Tibial nerve (tissue), 4 donors: ENCODE measurements at regions not wholly inside any gene's neighbourhood (a gene's known extent, or its start where the extent isn't known, plus 50 kb on each side); places are given as distances from the start of the nearest gene placed in this dataset.

Source experiments
- DNase-seq, 2 donors: peaks; one replicate each; pipeline ENCODE4 v3.0.0-alpha.2; 2019; ENCODE audit warnings: low spot score in 2 of 2
- H3K27ac ChIP-seq, 4 donors: fragments of 200-600 bp; sonication (generic) in 3 of 4; one replicate each; pipeline ENCODE4 v1.5.1; 2017 to 2019; ENCODE audit warnings: mild to moderate bottlenecking in 1 of 4
- H3K27me3 ChIP-seq, 2 donors: fragments of 200-600 bp; sonication (generic) in 1 of 2; one replicate each; pipeline versions ENCODE4 v1.5.1 to v1.6.0; 2017 to 2019
- H3K36me3 ChIP-seq, 3 donors: fragments of 200-600 bp; sonication (generic); one replicate each; pipeline ENCODE4 v1.5.1; 2018 to 2019
- H3K4me1 ChIP-seq, 4 donors: fragments of 200-600 bp; sonication (generic) in 3 of 4; one replicate each; pipeline ENCODE4 v1.5.1; 2017 to 2019
- H3K4me3 ChIP-seq, 4 donors: fragments of 200-600 bp; sonication (generic) in 3 of 4; one replicate each; pipeline ENCODE4 v1.5.1; 2017 to 2019; ENCODE audit warnings: mild to moderate bottlenecking in 1 of 4, moderate library complexity in 1 of 4
- H3K9me3 ChIP-seq, 4 donors: fragments of 200-600 bp; sonication (generic) in 3 of 4; one replicate each; pipeline ENCODE4 v1.5.1; 2017 to 2019
- EP300 ChIP-seq, 2 donors: sonication (generic); formaldehyde crosslinking; IDR thresholded peaks; one replicate each; pipeline ENCODE4 v1.6.1; 2017; ENCODE audit warnings: antibody characterized with exemption in 2 of 2, mild to moderate bottlenecking in 1 of 2
- POLR2A ChIP-seq, 2 donors: fragments of 450-650 bp; IDR thresholded peaks; one replicate each; pipeline ENCODE4 v1.6.1; 2017; ENCODE audit warnings: antibody characterized with exemption in 2 of 2, mild to moderate bottlenecking in 2 of 2, moderate library complexity in 2 of 2
- WGBS, 2 donors: methylation state at CpG; one replicate each; pipeline ENCODE4 v1.1.5; 2018; 5-methylcytosine and 5-hydroxymethylcytosine counted together
- TF ChIP-seq, protein P1 (sequence below), 5 experiments: fragments of 200-600 bp in 3 of 5; fragments of 450-650 bp in 2 of 5; sonication (generic) in 3 of 5; IDR thresholded peaks; one replicate each; pipeline ENCODE4 v1.5.1; 2016 to 2019; ENCODE audit warnings: antibody characterized with exemption in 5 of 5, mild to moderate bottlenecking in 3 of 5, moderate library complexity in 2 of 5

DNA sequence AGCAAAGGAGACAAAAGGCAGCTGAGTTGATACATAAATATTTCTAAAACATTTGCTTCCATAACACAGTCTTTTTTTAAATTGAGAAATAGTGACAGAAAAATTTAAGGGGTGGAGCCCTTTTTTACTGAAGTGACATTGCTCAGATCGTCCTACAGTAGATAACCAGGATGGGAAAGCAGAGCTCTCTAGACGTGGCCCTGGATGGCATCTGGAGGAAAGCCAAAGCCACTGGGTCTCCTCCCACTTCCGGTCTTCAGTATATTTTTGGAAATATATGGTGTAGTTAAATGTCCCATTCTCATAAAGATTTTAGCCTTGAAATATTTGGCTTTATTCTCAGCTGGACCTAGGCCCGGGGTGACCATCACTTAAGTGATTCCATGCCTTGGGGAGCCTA lies 326.1 kb downstream of the ZNF621 start:
- Histone ChIP-seq H3K36me3 (no peaks in the 10 kb centered on the region), H3K27ac (no peak overlapping the region), H3K4me1 (no peaks in the 10 kb centered on the region), H3K4me3 (no peak overlapping the region), H3K9me3 (no peaks in the 10 kb centered on the region), H3K27me3 (no peaks in the 10 kb centered on the region)
- 64 to 75% methylated on average over 4 of the region's 4 CpGs for WGBS, 2 donors
- no peak for DNase-seq
- no peak for TF ChIP-seq EP300 (IDR thresholded peaks at IDR 0.05)
- TF ChIP-seq POLR2A (IDR thresholded peaks at IDR 0.05), result no peak
- TF ChIP-seq, protein P1, sequence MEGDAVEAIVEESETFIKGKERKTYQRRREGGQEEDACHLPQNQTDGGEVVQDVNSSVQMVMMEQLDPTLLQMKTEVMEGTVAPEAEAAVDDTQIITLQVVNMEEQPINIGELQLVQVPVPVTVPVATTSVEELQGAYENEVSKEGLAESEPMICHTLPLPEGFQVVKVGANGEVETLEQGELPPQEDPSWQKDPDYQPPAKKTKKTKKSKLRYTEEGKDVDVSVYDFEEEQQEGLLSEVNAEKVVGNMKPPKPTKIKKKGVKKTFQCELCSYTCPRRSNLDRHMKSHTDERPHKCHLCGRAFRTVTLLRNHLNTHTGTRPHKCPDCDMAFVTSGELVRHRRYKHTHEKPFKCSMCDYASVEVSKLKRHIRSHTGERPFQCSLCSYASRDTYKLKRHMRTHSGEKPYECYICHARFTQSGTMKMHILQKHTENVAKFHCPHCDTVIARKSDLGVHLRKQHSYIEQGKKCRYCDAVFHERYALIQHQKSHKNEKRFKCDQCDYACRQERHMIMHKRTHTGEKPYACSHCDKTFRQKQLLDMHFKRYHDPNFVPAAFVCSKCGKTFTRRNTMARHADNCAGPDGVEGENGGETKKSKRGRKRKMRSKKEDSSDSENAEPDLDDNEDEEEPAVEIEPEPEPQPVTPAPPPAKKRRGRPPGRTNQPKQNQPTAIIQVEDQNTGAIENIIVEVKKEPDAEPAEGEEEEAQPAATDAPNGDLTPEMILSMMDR (IDR thresholded peaks at IDR 0.05), result no peak

DNA sequence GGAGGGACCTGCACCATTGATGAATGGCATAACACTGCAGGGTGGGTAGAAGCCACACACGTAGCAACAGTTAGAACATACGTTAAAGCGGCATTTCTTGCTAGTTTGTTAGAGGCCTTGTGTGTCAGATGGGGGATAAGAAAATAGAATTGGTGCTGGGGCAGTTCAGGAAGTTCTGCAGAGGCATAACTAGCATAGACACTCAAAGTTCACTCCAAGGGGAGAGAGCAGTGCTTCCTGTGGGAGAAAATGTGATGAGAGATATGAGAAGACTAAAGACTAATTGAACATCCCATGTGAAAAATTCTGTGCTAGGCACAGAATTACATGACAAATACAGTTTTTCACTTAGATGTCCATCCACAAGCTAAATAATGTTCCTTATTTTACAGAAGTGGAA lies 327.1 kb downstream of the ZNF621 start:
- WGBS, 2 donors, result 97 to 98% methylated on average over 3 of the region's 3 CpGs
- no peaks in the 10 kb centered on the region for H3K4me1 ChIP-seq
- TF ChIP-seq POLR2A (IDR thresholded peaks at IDR 0.05) (no peak), EP300 (IDR thresholded peaks at IDR 0.05) (no peak)
- TF ChIP-seq, protein P1 (IDR thresholded peaks at IDR 0.05), result no peak
- no peaks in the 10 kb centered on the region for H3K27me3 ChIP-seq
- no peak overlapping the region for H3K4me3 ChIP-seq
- H3K27ac ChIP-seq, result no peak overlapping the region
- no peak for DNase-seq
- H3K36me3 ChIP-seq, result no peaks in the 10 kb centered on the region
- no peaks in the 10 kb centered on the region for H3K9me3 ChIP-seq

DNA sequence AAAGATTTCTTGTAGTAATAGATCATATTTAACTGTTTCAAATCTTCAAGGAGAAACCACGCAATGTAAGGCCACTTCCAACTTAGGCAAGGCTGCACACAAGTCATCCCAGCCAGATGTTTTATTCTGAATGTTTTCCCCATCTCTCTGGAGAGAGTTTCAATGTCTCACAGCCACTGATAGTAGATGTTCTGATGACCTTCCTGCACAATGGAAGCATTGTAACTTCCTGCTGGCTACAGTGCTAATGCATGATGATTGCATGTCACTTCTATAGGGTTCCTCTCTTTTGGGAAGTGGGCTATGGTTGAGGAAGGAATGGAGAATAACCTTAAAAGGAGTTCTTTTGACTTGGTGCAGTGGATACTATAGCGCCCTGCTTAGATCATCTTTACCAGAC lies 328.0 kb downstream of the ZNF621 start:
- H3K9me3 ChIP-seq, result no peaks in the 10 kb centered on the region
- no peaks in the 10 kb centered on the region for H3K27me3 ChIP-seq
- no peak overlapping the region for H3K27ac ChIP-seq
- no peak overlapping the region for H3K4me3 ChIP-seq
- H3K36me3 ChIP-seq, result no peaks in the 10 kb centered on the region
- 89 to 91% methylated on average over 2 of the region's 2 CpGs for WGBS, 2 donors
- TF ChIP-seq POLR2A (IDR thresholded peaks at IDR 0.05), result no peak
- TF ChIP-seq, protein P1 (IDR thresholded peaks at IDR 0.05), result no peak
- no peak for TF ChIP-seq EP300 (IDR thresholded peaks at IDR 0.05)
- no peak for DNase-seq
- no peaks in the 10 kb centered on the region for H3K4me1 ChIP-seq

DNA sequence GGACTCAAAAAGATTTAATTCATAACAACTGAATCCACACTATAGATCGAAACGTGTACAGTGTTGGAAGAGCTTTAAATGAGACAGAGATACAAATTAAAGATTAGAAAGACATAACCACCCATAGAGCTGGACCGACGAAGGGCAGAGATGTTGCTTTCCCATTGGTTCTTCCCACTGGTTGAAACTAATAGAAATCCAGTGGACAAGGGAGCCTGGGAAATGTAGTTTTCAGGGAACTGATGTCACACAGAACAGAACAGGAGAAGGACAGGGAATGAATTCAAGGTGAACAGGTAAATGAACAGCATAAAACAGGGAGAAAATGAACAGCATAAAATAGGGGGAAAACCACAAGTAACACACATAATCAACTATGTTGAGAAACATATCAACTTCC lies 328.7 kb downstream of the ZNF621 start:
- no peak overlapping the region for H3K4me3 ChIP-seq
- TF ChIP-seq POLR2A (IDR thresholded peaks at IDR 0.05) (no peak), EP300 (IDR thresholded peaks at IDR 0.05) (no peak)
- TF ChIP-seq, protein P1 (IDR thresholded peaks at IDR 0.05), result no peak
- 89 to 91% methylated on average over 4 of the region's 4 CpGs for WGBS, 2 donors
- no peak for DNase-seq
- H3K36me3 ChIP-seq, result no peaks in the 10 kb centered on the region
- peaks cover 0 to 6% (median under 1%) of the 10 kb centered on the region in 4 donors for H3K4me1 ChIP-seq
- no peaks in the 10 kb centered on the region for H3K9me3 ChIP-seq
- H3K27ac ChIP-seq, result no peak overlapping the region
- no peaks in the 10 kb centered on the region for H3K27me3 ChIP-seq

DNA sequence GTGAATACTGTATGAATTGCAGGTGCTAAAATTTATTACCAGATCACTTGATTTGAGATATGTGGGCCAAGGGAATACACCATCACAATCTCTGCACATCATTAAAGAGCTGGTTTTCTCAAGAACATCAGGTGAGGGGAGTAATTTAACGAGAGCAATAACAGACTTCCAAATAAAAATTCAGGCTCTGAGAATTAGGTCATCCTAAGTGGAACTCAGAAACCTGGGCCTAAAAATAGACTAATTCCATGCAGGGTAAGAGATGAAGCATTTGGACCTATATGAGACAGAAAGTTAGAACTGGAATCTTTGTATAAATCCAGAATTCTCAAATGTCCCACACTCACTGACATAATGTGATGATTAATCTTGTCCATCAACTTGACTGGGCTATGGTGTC lies 331.1 kb downstream of the ZNF621 start:
- Histone ChIP-seq H3K9me3 (no peaks in the 10 kb centered on the region), H3K4me1 (peaks cover 0 to 9% (median 3%) of the 10 kb centered on the region in 4 donors), H3K4me3 (no peak overlapping the region), H3K36me3 (no peaks in the 10 kb centered on the region), H3K27ac (no peak overlapping the region), H3K27me3 (no peaks in the 10 kb centered on the region)
- TF ChIP-seq EP300 (IDR thresholded peaks at IDR 0.05), result no peak
- no peak for TF ChIP-seq POLR2A (IDR thresholded peaks at IDR 0.05)
- TF ChIP-seq, protein P1 (IDR thresholded peaks at IDR 0.05), result no peak
- no peak for DNase-seq
- WGBS, 2 donors, result 85 to 96% methylated on average over 1 of the region's 1 CpG
